Keratinocyte (primary cell): ENCODE measurements at regions not wholly inside any gene's neighbourhood (a gene's known extent, or its start where the extent isn't known, plus 50 kb on each side); places are given as distances from the start of the nearest gene placed in this dataset.

ENCODE experiments used
- DNase-seq: peaks from one replicate; pipeline ENCODE4 v3.0.0-alpha.2; 2011; ENCODE audit warnings: low read depth, missing footprints, low spot score
- FAIRE-seq: peaks from 2 replicates; lab custom pipeline; 2011; peaks lifted over from hg19 to GRCh38; lab: Jason Lieb, UNC
- H2AFZ ChIP-seq: 2 replicates; pipeline ENCODE4 v1.6.0; 2012; ENCODE audit warnings: low read length, control low read depth, inconsistent platforms; ENCODE audit not compliant: control insufficient read depth
- H3K27ac ChIP-seq: 2 replicates; pipeline ENCODE4 v1.5.1; 2011; ENCODE audit warnings: low read length; ENCODE audit not compliant: control insufficient read depth, insufficient read depth
- H3K27me3 ChIP-seq: 3 replicates; pipeline ENCODE4 v1.6.0; 2011; ENCODE audit warnings: low read length; ENCODE audit not compliant: control insufficient read depth, insufficient read depth; ENCODE audit errors: extremely low read depth
- H3K36me3 ChIP-seq, 2 experiments: 2 replicates in 1 of 2; 3 replicates in 1 of 2; pipeline ENCODE4 v1.5.1; 2011; ENCODE audit warnings: low read length in 2 of 2, mild to moderate bottlenecking in 1 of 2; ENCODE audit not compliant: control insufficient read depth in 2 of 2, insufficient read depth in 2 of 2; ENCODE audit errors: extremely low read depth in 1 of 2
- H3K4me1 ChIP-seq: 3 replicates; pipeline ENCODE4 v1.5.1; 2011; ENCODE audit warnings: low read length; ENCODE audit not compliant: control insufficient read depth, insufficient read depth; ENCODE audit errors: extremely low read depth
- H3K4me2 ChIP-seq: 3 replicates; pipeline ENCODE4 v1.6.0; 2011; ENCODE audit warnings: low read depth, low read length; ENCODE audit not compliant: control insufficient read depth, insufficient read depth; ENCODE audit errors: extremely low read depth
- H3K4me3 ChIP-seq, 3 experiments: fragments of 200-600 bp in 1 of 3; sonication (generic) in 1 of 3; 2 replicates in 2 of 3; 3 replicates in 1 of 3; pipeline ENCODE4 v1.5.1; 2011 to 2016; ENCODE audit warnings: low read length in 3 of 3, mild to moderate bottlenecking in 3 of 3, control low read depth in 2 of 3, inconsistent platforms in 1 of 3, low read depth in 1 of 3, mixed read lengths in 1 of 3, mixed run types in 1 of 3, moderate library complexity in 1 of 3; ENCODE audit not compliant: control insufficient read depth in 2 of 3, insufficient read depth in 2 of 3; ENCODE audit errors: extremely low read depth in 1 of 3
- H3K79me2 ChIP-seq: 2 replicates; pipeline ENCODE4 v1.6.0; 2012; ENCODE audit warnings: low read length; ENCODE audit not compliant: control insufficient read depth, insufficient read depth
- H3K9ac ChIP-seq: 3 replicates; pipeline ENCODE4 v1.6.0; 2011; ENCODE audit warnings: low read length; ENCODE audit not compliant: control insufficient read depth, insufficient read depth; ENCODE audit errors: extremely low read depth
- H3K9me1 ChIP-seq: 3 replicates; pipeline ENCODE4 v1.6.0; 2011; ENCODE audit warnings: low read length; ENCODE audit not compliant: control insufficient read depth, insufficient read depth; ENCODE audit errors: extremely low read depth
- H3K9me3 ChIP-seq: 2 replicates; pipeline ENCODE4 v1.5.1; 2012; ENCODE audit warnings: low read depth, low read length; ENCODE audit not compliant: control insufficient read depth
- H4K20me1 ChIP-seq: 3 replicates; pipeline ENCODE4 v1.6.0; 2011; ENCODE audit warnings: low read length; ENCODE audit not compliant: control insufficient read depth, insufficient read depth; ENCODE audit errors: extremely low read depth
- CTCF ChIP-seq, 3 experiments: IDR thresholded peaks in 1 of 3; conservative IDR thresholded peaks in 1 of 3; optimal IDR thresholded peaks in 1 of 3; 2 replicates in 2 of 3; 3 replicates in 1 of 3; pipeline versions ENCODE3 to v1.5.1; 2011; ENCODE audit warnings: low read length in 3 of 3, mild to moderate bottlenecking in 3 of 3, moderate library complexity in 2 of 3, control low read depth in 1 of 3, inconsistent platforms in 1 of 3; ENCODE audit not compliant: insufficient read depth in 2 of 3; ENCODE audit errors: extremely low read depth in 1 of 3
- EZH2 ChIP-seq: IDR thresholded peaks from one replicate; pipeline ENCODE4 v1.6.1; 2012; ENCODE audit warnings: inconsistent platforms, mild to moderate bottlenecking, low read length, moderate library complexity
- dilution Hi-C: fragments of 300-500 bp; cut with MboI; formaldehyde crosslinking; loops from one replicate; pipeline ENCODE4 v1.7.0; 2020; ENCODE audit warnings: low sequenced_read_pairs; ENCODE audit not compliant: extremely low pct_ligation_motif_present

- no peak overlapping the region for H3K9ac ChIP-seq
- H2AFZ ChIP-seq: no peak overlapping the region
- H3K4me3 ChIP-seq: no peak overlapping the region
- TF ChIP-seq EZH2: no peak
- no peak for TF ChIP-seq CTCF (optimal IDR thresholded peaks at IDR 0.05 in 1 of 3, IDR thresholded peaks at IDR 0.05 in 1 of 3, conservative IDR thresholded peaks at IDR 0.05 in 1 of 3; ENCODE audit: extremely low read depth in 1 of 3, insufficient read depth in 2 of 3, low read length in 3 of 3)
- no peaks in the 10 kb centered on the region for H4K20me1 ChIP-seq
- no peaks in the 10 kb centered on the region for H3K9me1 ChIP-seq
- dilution Hi-C loops: no loop called here
- H3K27me3 ChIP-seq: no peaks in the 10 kb centered on the region
- FAIRE-seq (no peak), DNase-seq (no peak)
- H3K36me3 ChIP-seq: no peaks in the 10 kb centered on the region
- no peak overlapping the region for H3K4me2 ChIP-seq
- no peaks in the 10 kb centered on the region for H3K79me2 ChIP-seq
- no peak overlapping the region for H3K27ac ChIP-seq
- H3K4me1 ChIP-seq: no peaks in the 10 kb centered on the region
- H3K9me3 ChIP-seq: no peaks in the 10 kb centered on the region
Measured at GRCh38 chr10:2851566-2851965, 215.8 kb upstream of the PFKP start.

- dilution Hi-C loops: no loop called here
- no peaks in the 10 kb centered on the region for H3K79me2 ChIP-seq
- FAIRE-seq: no peak
- H3K4me3 ChIP-seq: no peak overlapping the region
- no peaks in the 10 kb centered on the region for H3K9me1 ChIP-seq
- H2AFZ ChIP-seq: no peak overlapping the region
- no peaks in the 10 kb centered on the region for H4K20me1 ChIP-seq
- no peak for DNase-seq
- H3K9me3 ChIP-seq: no peaks in the 10 kb centered on the region
- no peaks in the 10 kb centered on the region for H3K4me1 ChIP-seq
- no peaks in the 10 kb centered on the region for H3K27me3 ChIP-seq
- no peak overlapping the region for H3K9ac ChIP-seq
- no peak overlapping the region for H3K4me2 ChIP-seq
- H3K27ac ChIP-seq: no peak overlapping the region
- no peak for TF ChIP-seq EZH2
- TF ChIP-seq CTCF (optimal IDR thresholded peaks at IDR 0.05 in 1 of 3, IDR thresholded peaks at IDR 0.05 in 1 of 3, conservative IDR thresholded peaks at IDR 0.05 in 1 of 3; ENCODE audit: extremely low read depth in 1 of 3, insufficient read depth in 2 of 3, low read length in 3 of 3): no peak
- H3K36me3 ChIP-seq: no peaks in the 10 kb centered on the region
Measured at GRCh38 chr10:2850202-2850601, 217.1 kb upstream of the PFKP start.
